ENCODE measurements at regions not wholly inside any gene's neighbourhood (a gene's known extent, or its start where the extent isn't known, plus 50 kb on each side); places are given as distances from the start of the nearest gene placed in this dataset.

DNA sequence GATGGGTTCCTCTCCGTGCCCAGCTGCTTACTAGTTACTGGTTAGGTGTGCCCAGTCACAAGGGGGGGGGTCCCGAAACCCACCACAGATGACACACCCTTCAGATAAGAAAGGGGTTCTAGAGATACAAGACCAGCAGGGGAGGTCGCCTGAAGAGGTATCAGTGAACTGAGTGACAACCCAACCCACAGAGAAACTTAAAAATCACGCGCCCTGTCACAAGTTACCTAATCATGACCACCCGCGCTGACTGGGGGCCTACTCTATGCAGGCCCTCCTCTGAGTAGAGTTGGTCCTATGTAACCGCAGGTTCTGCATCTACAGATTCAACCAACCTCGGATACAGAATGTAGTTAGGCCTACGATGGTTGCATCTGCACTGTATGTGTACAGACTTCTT is 210.3 kb upstream of the SFSWAP start:
- H3K4me3 ChIP-seq (ENCODE audit: low read depth, low read length, poor library complexity, severe bottlenecking), result no peak overlapping the region
- no TSS peak for BruUV-seq (replicated peaks)
- no peaks in the 10 kb centered on the region for H3K9me3 ChIP-seq (ENCODE audit: low read depth, low read length, poor library complexity, severe bottlenecking)
- intact Hi-C loops (cut with micrococcal nuclease; ENCODE audit: unreplicated experiment), result no loop called here
- TF ChIP-seq EZH2 (IDR thresholded peaks at IDR 0.05; ENCODE audit: borderline replicate concordance, low read depth, low read length, poor library complexity, severe bottlenecking), result no peak
- TF ChIP-seq, protein P1, sequence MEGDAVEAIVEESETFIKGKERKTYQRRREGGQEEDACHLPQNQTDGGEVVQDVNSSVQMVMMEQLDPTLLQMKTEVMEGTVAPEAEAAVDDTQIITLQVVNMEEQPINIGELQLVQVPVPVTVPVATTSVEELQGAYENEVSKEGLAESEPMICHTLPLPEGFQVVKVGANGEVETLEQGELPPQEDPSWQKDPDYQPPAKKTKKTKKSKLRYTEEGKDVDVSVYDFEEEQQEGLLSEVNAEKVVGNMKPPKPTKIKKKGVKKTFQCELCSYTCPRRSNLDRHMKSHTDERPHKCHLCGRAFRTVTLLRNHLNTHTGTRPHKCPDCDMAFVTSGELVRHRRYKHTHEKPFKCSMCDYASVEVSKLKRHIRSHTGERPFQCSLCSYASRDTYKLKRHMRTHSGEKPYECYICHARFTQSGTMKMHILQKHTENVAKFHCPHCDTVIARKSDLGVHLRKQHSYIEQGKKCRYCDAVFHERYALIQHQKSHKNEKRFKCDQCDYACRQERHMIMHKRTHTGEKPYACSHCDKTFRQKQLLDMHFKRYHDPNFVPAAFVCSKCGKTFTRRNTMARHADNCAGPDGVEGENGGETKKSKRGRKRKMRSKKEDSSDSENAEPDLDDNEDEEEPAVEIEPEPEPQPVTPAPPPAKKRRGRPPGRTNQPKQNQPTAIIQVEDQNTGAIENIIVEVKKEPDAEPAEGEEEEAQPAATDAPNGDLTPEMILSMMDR (conservative IDR thresholded peaks at IDR 0.05; ENCODE audit: low read depth, low read length), result no peak
- ChIA-PET POLR2A (ENCODE audit: low non-redundant PET) (no interaction called here), CTCF (no interaction called here)
- no peaks in the 10 kb centered on the region for H3K4me1 ChIP-seq (ENCODE audit: insufficient read depth, low read length, poor library complexity, severe bottlenecking)
- no peak for DNase-seq (ENCODE audit: low spot score)
- H3K27ac ChIP-seq (ENCODE audit: low read depth, low read length, poor library complexity, severe bottlenecking), result no peak overlapping the region
- H3K36me3 ChIP-seq (ENCODE audit: insufficient read depth, low read length, poor library complexity, severe bottlenecking), result no peaks in the 10 kb centered on the region
- H3K27me3 ChIP-seq (replicated peaks; ENCODE audit: insufficient read depth, low read depth, low read length, poor library complexity), result peaks cover 8% of the 10 kb centered on the region

DNA sequence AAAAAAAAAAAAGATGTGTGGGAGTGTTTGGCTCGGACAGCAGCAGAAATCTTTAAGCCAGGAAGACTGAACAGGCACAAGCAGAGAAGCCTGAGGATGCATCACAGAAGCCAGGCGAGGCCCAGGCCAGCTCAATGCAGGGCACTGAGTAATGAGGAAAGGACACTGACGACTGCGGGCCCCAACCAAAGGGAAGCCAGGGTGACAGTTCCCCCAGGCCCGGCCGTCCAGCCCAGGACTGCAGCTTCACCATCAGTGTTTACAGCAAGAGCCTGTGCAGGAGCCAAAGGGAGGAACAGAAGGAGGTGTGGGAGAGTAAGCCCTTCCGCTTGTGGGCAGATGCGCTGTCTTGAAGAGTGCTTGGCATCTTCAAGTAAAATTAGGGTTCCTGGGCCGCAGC is 205.3 kb upstream of the SFSWAP start:
- ChIA-PET POLR2A (ENCODE audit: low non-redundant PET) (no interaction called here), CTCF (no interaction called here)
- intact Hi-C loops (cut with micrococcal nuclease; ENCODE audit: unreplicated experiment), result no loop called here
- Histone ChIP-seq H3K9me3 (ENCODE audit: low read depth, low read length, poor library complexity, severe bottlenecking) (no peaks in the 10 kb centered on the region), H3K36me3 (ENCODE audit: insufficient read depth, low read length, poor library complexity, severe bottlenecking) (no peaks in the 10 kb centered on the region), H3K27me3 (replicated peaks; ENCODE audit: insufficient read depth, low read depth, low read length, poor library complexity) (no peaks in the 10 kb centered on the region), H3K4me1 (ENCODE audit: insufficient read depth, low read length, poor library complexity, severe bottlenecking) (peaks cover 3% of the 10 kb centered on the region), H3K4me3 (ENCODE audit: low read depth, low read length, poor library complexity, severe bottlenecking) (no peak overlapping the region), H3K27ac (ENCODE audit: low read depth, low read length, poor library complexity, severe bottlenecking) (no peak overlapping the region)
- BruUV-seq (replicated peaks), result no TSS peak
- DNase-seq (ENCODE audit: low spot score), result no peak
- TF ChIP-seq EZH2 (IDR thresholded peaks at IDR 0.05; ENCODE audit: borderline replicate concordance, low read depth, low read length, poor library complexity, severe bottlenecking), result no peak
- TF ChIP-seq, protein P1 (conservative IDR thresholded peaks at IDR 0.05; ENCODE audit: low read depth, low read length), result no peak

DNA sequence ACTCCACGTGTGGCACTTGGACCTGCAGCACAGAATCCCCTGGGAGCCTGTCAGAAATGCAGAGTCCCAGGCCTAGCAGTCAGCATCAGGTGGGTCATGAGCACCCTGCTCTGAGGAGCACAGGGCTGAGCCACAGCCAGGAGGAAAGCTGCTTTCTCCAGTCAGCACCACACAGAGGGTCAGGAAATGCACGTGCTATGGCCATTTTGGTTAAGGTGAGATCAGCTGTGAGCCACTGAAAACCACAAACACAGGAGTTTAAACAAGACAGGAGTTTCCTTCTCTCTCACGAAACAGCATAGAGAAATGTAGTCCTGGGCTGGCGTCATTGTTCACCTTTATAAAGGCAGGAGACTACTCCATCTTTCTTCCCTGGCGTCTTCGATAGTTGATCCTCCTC is 204.5 kb upstream of the SFSWAP start:
- Histone ChIP-seq H3K27ac (ENCODE audit: low read depth, low read length, poor library complexity, severe bottlenecking) (no peak overlapping the region), H3K27me3 (replicated peaks; ENCODE audit: insufficient read depth, low read depth, low read length, poor library complexity) (no peaks in the 10 kb centered on the region), H3K4me3 (ENCODE audit: low read depth, low read length, poor library complexity, severe bottlenecking) (no peak overlapping the region), H3K9me3 (ENCODE audit: low read depth, low read length, poor library complexity, severe bottlenecking) (no peaks in the 10 kb centered on the region), H3K36me3 (ENCODE audit: insufficient read depth, low read length, poor library complexity, severe bottlenecking) (no peaks in the 10 kb centered on the region), H3K4me1 (ENCODE audit: insufficient read depth, low read length, poor library complexity, severe bottlenecking) (peaks cover 12% of the 10 kb centered on the region)
- TF ChIP-seq, protein P1 (conservative IDR thresholded peaks at IDR 0.05; ENCODE audit: low read depth, low read length), result no peak
- TF ChIP-seq EZH2 (IDR thresholded peaks at IDR 0.05; ENCODE audit: borderline replicate concordance, low read depth, low read length, poor library complexity, severe bottlenecking), result no peak
- no TSS peak for BruUV-seq (replicated peaks)
- intact Hi-C loops (cut with micrococcal nuclease; ENCODE audit: unreplicated experiment), result no loop called here
- no peak for DNase-seq (ENCODE audit: low spot score)
- POLR2A ChIA-PET (ENCODE audit: low non-redundant PET), result no interaction called here
- CTCF ChIA-PET, result no interaction called here
